Prostate gland (tissue), 2 donors: ENCODE measurements at regions not wholly inside any gene's neighbourhood (a gene's known extent, or its start where the extent isn't known, plus 50 kb on each side); places are given as distances from the start of the nearest gene placed in this dataset.

Experiments
- DNase-seq: peaks from one replicate; pipeline ENCODE4 v3.0.0-alpha.2; 2019; ENCODE audit warnings: low spot score
- H3K27ac ChIP-seq, 2 donors: fragments of 200-600 bp; sonication (generic); 2 replicates each; pipeline ENCODE4 v1.5.1; 2017 to 2019
- H3K27me3 ChIP-seq: fragments of 200-600 bp; sonication (generic); replicated peaks from 2 replicates; pipeline ENCODE4 v1.5.1; 2019; ENCODE audit not compliant: insufficient read depth
- H3K36me3 ChIP-seq, 2 donors: fragments of 200-600 bp; sonication (generic); 1 replicate in 1 of 2; 2 replicates in 1 of 2; pipeline versions ENCODE4 v1.5.1 to v1.8.1; 2017 to 2019
- H3K4me1 ChIP-seq: fragments of 200-600 bp; sonication (generic); replicated peaks from 2 replicates; pipeline ENCODE4 v1.5.1; 2019
- H3K4me3 ChIP-seq, 2 donors: fragments of 200-600 bp; sonication (generic); 2 replicates each; pipeline ENCODE4 v1.5.1; 2017 to 2019
- H3K9me3 ChIP-seq: fragments of 200-600 bp; sonication (generic); 2 replicates; pipeline ENCODE4 v1.5.1; 2017
- POLR2A ChIP-seq: fragments of 450-650 bp; IDR thresholded peaks from one replicate; pipeline ENCODE4 v1.6.1; 2016; ENCODE audit warnings: antibody characterized with exemption, mild to moderate bottlenecking
- POLR2AphosphoS5 ChIP-seq: sonication (generic); formaldehyde crosslinking; IDR thresholded peaks from one replicate; pipeline ENCODE4 v1.6.1; 2017; ENCODE audit warnings: antibody characterized with exemption
- WGBS: methylation state at CpG from one replicate; pipeline ENCODE4 v1.1.5; 2018; 5-methylcytosine and 5-hydroxymethylcytosine counted together
- intact Hi-C: fragments of 100-400 bp; cut with DNase I; formaldehyde crosslinking; loops from one replicate; pipeline ENCODE4 v1.14.2; 2022
- TF ChIP-seq, protein P1 (sequence below), 4 experiments: fragments of 200-600 bp in 2 of 4; fragments of 450-650 bp in 2 of 4; sonication (generic) in 2 of 4; IDR thresholded peaks; 1 replicate in 3 of 4; 2 replicates in 1 of 4; pipeline ENCODE4 v1.5.1; 2016 to 2019; ENCODE audit warnings: antibody characterized with exemption in 4 of 4, mild to moderate bottlenecking in 2 of 4, moderate library complexity in 2 of 4

DNA sequence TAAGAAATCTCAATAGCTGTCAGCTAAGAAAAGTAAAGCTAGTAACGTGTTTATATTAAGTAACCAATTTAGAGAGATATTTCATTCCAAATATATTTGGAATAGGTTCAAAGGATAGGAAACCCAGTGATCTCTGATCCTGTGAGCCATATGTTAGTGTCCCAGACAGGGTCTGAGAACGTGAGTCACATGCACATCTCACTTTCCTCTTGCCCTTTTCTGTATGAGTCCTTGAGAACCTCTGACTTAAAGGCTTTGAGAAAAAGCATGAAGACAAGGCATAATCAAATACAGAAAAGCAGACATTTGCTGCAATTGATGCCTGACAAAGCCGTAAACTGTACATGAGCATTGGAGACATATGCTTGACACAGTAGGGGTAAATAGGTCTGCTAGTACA lies 655.1 kb upstream of the ADGRL3 start:
- intact Hi-C loops, result no loop called here
- Histone ChIP-seq H3K4me3 (no peak overlapping the region), H3K36me3 (no peaks in the 10 kb centered on the region), H3K27me3 (no peaks in the 10 kb centered on the region), H3K27ac (no peak overlapping the region), H3K9me3 (no peaks in the 10 kb centered on the region), H3K4me1 (no peaks in the 10 kb centered on the region)
- TF ChIP-seq, protein P1, sequence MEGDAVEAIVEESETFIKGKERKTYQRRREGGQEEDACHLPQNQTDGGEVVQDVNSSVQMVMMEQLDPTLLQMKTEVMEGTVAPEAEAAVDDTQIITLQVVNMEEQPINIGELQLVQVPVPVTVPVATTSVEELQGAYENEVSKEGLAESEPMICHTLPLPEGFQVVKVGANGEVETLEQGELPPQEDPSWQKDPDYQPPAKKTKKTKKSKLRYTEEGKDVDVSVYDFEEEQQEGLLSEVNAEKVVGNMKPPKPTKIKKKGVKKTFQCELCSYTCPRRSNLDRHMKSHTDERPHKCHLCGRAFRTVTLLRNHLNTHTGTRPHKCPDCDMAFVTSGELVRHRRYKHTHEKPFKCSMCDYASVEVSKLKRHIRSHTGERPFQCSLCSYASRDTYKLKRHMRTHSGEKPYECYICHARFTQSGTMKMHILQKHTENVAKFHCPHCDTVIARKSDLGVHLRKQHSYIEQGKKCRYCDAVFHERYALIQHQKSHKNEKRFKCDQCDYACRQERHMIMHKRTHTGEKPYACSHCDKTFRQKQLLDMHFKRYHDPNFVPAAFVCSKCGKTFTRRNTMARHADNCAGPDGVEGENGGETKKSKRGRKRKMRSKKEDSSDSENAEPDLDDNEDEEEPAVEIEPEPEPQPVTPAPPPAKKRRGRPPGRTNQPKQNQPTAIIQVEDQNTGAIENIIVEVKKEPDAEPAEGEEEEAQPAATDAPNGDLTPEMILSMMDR (IDR thresholded peaks at IDR 0.05), result no peak
- TF ChIP-seq POLR2AphosphoS5, result no peak
- TF ChIP-seq POLR2A, result no peak
- 62% methylated on average over 3 of the region's 3 CpGs for WGBS
- DNase-seq, result no peak

DNA sequence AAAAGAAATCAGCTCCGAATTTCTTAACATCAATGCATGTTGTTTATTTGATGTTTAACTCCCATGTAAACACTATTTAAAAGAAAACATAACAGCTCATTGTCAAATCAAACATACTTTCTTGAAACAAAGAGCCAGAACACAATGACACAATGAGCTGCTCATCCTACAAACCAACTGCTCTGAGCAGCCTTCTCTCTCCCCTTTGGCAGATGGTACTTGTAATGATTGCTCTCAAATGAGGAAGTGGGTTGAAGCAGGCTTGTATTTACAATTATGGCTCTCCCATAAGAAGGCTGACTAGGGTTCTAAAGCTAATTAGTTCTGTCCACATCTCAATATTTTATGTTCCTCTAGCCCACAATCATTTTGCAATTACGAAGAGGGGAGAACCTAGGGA lies 637.8 kb upstream of the ADGRL3 start:
- no peaks in the 10 kb centered on the region for H3K4me1 ChIP-seq
- no peaks in the 10 kb centered on the region for H3K9me3 ChIP-seq
- H3K27ac ChIP-seq, result no peak overlapping the region
- 51% methylated on average over 2 of the region's 2 CpGs for WGBS
- no peaks in the 10 kb centered on the region for H3K27me3 ChIP-seq
- no peaks in the 10 kb centered on the region for H3K36me3 ChIP-seq
- TF ChIP-seq, protein P1 (IDR thresholded peaks at IDR 0.05), result no peak
- TF ChIP-seq POLR2AphosphoS5 (no peak), POLR2A (no peak)
- intact Hi-C loops, result no loop called here
- H3K4me3 ChIP-seq, result no peak overlapping the region
- DNase-seq, result no peak

DNA sequence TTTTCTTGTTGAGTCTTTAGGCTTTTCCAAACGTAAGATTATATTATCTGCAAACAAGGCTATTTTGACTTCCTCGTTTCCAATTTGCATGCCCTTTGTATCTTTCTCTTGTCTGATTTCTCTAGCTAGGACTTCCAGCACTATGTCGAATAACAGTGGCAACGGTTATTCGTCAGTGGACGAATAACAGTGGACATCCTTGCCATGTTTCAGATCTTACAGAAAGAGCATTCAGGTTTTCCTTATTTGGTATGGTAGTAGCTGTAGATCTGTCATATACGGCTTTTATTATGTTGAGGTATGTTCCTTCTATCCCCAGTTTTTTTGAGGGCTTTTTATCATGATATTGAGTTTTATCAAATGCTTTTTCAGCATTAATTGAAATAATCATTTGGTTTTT lies 634.6 kb upstream of the ADGRL3 start:
- no peaks in the 10 kb centered on the region for H3K4me1 ChIP-seq
- H3K4me3 ChIP-seq, result no peak overlapping the region
- intact Hi-C loops, result no loop called here
- H3K36me3 ChIP-seq, result no peaks in the 10 kb centered on the region
- WGBS, result 93% methylated on average over 7 of the region's 7 CpGs
- H3K27ac ChIP-seq, result no peak overlapping the region
- no peaks in the 10 kb centered on the region for H3K9me3 ChIP-seq
- H3K27me3 ChIP-seq, result no peaks in the 10 kb centered on the region
- DNase-seq, result no peak
- TF ChIP-seq POLR2AphosphoS5 (no peak), POLR2A (no peak)
- TF ChIP-seq, protein P1 (IDR thresholded peaks at IDR 0.05), result no peak

DNA sequence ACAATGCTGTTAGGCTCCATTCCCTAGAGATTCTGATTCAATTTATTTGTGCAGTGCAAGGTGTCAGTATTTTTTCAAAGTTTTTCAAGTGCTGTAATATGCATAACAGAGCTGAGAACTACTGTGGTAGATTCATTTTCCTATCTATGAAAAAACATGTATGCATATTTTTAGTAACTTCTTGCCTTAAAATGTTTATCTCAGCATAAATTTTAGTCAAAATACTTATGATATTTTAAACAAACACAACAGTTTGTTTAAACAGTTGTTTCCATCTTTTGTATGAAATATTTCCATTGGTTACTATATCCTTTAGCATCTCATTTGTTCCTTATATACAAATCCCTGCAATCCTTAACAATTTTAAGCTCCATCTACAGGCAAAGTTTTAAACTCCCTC lies 624.8 kb upstream of the ADGRL3 start:
- DNase-seq, result no peak
- H3K4me1 ChIP-seq, result no peaks in the 10 kb centered on the region
- intact Hi-C loops, result no loop called here

DNA sequence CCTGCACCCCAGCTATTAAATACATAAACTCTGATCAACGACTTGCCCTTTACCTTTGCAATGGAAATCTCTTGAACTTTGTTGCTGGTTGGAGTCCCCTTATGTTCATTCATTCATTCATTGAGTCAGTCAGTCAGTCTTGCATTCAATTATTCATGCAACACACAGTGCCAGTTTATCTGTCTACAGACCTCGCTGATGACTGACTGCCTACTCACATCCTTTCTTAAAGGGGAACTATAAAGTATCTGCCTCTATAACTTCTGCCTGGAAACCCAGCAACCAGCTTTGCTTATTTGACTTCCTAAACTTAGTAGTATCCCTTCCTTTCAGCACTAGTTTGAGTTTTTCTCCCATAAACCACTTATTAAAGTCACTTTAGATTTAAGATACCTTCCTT lies 620.8 kb upstream of the ADGRL3 start:
- intact Hi-C loops, result no loop called here
- Histone ChIP-seq H3K27me3 (no peaks in the 10 kb centered on the region), H3K36me3 (no peaks in the 10 kb centered on the region), H3K27ac (no peak overlapping the region), H3K4me3 (no peak overlapping the region), H3K9me3 (no peaks in the 10 kb centered on the region), H3K4me1 (no peaks in the 10 kb centered on the region)
- TF ChIP-seq POLR2AphosphoS5 (no peak), POLR2A (no peak)
- TF ChIP-seq, protein P1 (IDR thresholded peaks at IDR 0.05), result no peak
- no peak for DNase-seq
- WGBS, result 52% methylated on average over 2 of the region's 2 CpGs

More for the DNA sequence above, 624.8 kb upstream of the ADGRL3 start:
- H3K4me3 ChIP-seq, result no peak overlapping the region
- no peaks in the 10 kb centered on the region for H3K9me3 ChIP-seq
- H3K36me3 ChIP-seq, result no peaks in the 10 kb centered on the region
- TF ChIP-seq, protein P1 (IDR thresholded peaks at IDR 0.05), result no peak
- TF ChIP-seq POLR2AphosphoS5 (no peak), POLR2A (no peak)
- no peaks in the 10 kb centered on the region for H3K27me3 ChIP-seq
- no peak overlapping the region for H3K27ac ChIP-seq
